ENCODE measurements at regions not wholly inside any gene's neighbourhood (a gene's known extent, or its start where the extent isn't known, plus 50 kb on each side); places are given as distances from the start of the nearest gene placed in this dataset.

DNA sequence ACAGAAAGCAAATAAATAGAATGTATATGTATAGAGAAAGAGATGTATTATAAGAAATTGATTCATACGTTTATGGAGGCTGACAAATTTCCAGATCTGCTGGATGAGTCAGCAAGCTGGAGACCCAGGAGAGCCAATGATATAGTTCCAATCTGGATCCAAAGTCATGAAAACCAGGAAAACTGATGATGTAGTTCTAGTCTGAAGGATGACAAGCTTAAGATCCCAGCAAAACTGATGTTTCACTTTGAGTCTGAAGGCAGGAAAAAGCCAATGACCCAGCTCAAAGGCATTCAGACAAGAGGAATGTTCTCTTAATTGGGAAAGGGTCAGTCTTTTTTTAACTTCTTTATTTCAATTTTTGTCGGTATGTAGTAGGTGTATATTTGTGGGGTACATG, 102.6 kb downstream of the LHFPL1 start:
- DNase-seq (ENCODE audit: extremely low spot score), result no peak
- ChIA-PET CTCF (no interaction called here), POLR2A (no interaction called here)
- no peak for TF ChIP-seq FOXM1 (IDR thresholded peaks at IDR 0.05; ENCODE audit: borderline replicate concordance)
- TF ChIP-seq SUZ12 (IDR thresholded peaks at IDR 0.05), result no peak
- TF ChIP-seq PKNOX1 (IDR thresholded peaks at IDR 0.05), result no peak
- no peak for TF ChIP-seq BHLHE40 (IDR thresholded peaks at IDR 0.05; ENCODE audit: borderline replicate concordance)
- TF ChIP-seq HDGF (IDR thresholded peaks at IDR 0.05; ENCODE audit: borderline replicate concordance), result no peak
- TF ChIP-seq SP1 (IDR thresholded peaks at IDR 0.05), result no peak
- no peak for TF ChIP-seq L3MBTL2 (conservative IDR thresholded peaks at IDR 0.05)
- TF ChIP-seq FOXA1 (IDR thresholded peaks at IDR 0.05), result no peak
- no peak for TF ChIP-seq NFRKB (IDR thresholded peaks at IDR 0.05)
- TF ChIP-seq CTBP1 (IDR thresholded peaks at IDR 0.05; ENCODE audit: borderline replicate concordance), result no peak
- TF ChIP-seq TARDBP (IDR thresholded peaks at IDR 0.05), result no peak
- TF ChIP-seq ELF4 (IDR thresholded peaks at IDR 0.05), result no peak
- TF ChIP-seq ARNT (IDR thresholded peaks at IDR 0.05), result no peak
- no peak for TF ChIP-seq ZNF384 (IDR thresholded peaks at IDR 0.05)
- TF ChIP-seq FOXK2 (IDR thresholded peaks at IDR 0.05), result no peak
- no peak for TF ChIP-seq LEF1 (IDR thresholded peaks at IDR 0.05; ENCODE audit: borderline replicate concordance)

- CTCF ChIA-PET, result no interaction called here
- TF ChIP-seq PKNOX1 (IDR thresholded peaks at IDR 0.05) (no peak), SUZ12 (IDR thresholded peaks at IDR 0.05) (no peak), L3MBTL2 (conservative IDR thresholded peaks at IDR 0.05) (no peak), FOXK2 (IDR thresholded peaks at IDR 0.05) (no peak), TARDBP (IDR thresholded peaks at IDR 0.05) (no peak)
- no peak for DNase-seq (ENCODE audit: extremely low spot score)
- POLR2A ChIA-PET, result no interaction called here
Measured at GRCh38 chrX:112571388-112571787, 108.3 kb downstream of the LHFPL1 start.

- no peak for DNase-seq (ENCODE audit: extremely low spot score)
- no peak for TF ChIP-seq TARDBP (IDR thresholded peaks at IDR 0.05)
- no peak for TF ChIP-seq L3MBTL2 (conservative IDR thresholded peaks at IDR 0.05)
- TF ChIP-seq FOXA1 (IDR thresholded peaks at IDR 0.05), result no peak
- no peak for TF ChIP-seq NFRKB (IDR thresholded peaks at IDR 0.05)
- TF ChIP-seq ARNT (IDR thresholded peaks at IDR 0.05), result no peak
- CTCF ChIA-PET, result no interaction called here
- POLR2A ChIA-PET, result no interaction called here
Measured at GRCh38 chrX:112555831-112556230, 123.9 kb downstream of the LHFPL1 start.

GRCh38 chrX:112545051-112545450, 134.7 kb downstream of the LHFPL1 start:
- ChIA-PET CTCF (no interaction called here), POLR2A (no interaction called here)
- TF ChIP-seq TARDBP (IDR thresholded peaks at IDR 0.05) (no peak), CTBP1 (IDR thresholded peaks at IDR 0.05; ENCODE audit: borderline replicate concordance) (no peak), PKNOX1 (IDR thresholded peaks at IDR 0.05) (no peak), SUZ12 (IDR thresholded peaks at IDR 0.05) (no peak), ZNF384 (IDR thresholded peaks at IDR 0.05) (no peak), NFRKB (IDR thresholded peaks at IDR 0.05) (no peak), FOXK2 (IDR thresholded peaks at IDR 0.05) (no peak), ARNT (IDR thresholded peaks at IDR 0.05) (no peak)
- no peak for DNase-seq (ENCODE audit: extremely low spot score)

DNA sequence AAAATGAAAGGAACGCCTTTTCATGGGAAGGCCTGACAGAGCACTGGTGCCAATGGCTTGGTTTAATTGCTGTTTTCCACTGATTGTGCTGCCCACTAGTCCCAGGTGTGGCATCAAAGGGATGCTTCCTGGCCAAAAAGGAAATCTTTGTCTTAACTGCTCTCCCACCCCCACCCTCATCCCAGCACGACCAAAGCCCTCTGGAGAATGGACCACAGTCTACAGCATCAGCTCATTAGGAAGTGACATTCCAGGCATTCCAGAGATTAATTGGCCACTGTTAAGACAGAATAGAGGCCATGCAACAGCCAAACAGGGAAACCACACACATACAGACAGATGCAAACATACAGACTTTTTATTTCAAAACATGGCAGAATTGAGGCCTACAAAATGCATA, 143.2 kb downstream of the LHFPL1 start:
- no peak for DNase-seq (ENCODE audit: extremely low spot score)
- no peak for TF ChIP-seq FOXM1 (IDR thresholded peaks at IDR 0.05; ENCODE audit: borderline replicate concordance)
- no peak for TF ChIP-seq NFRKB (IDR thresholded peaks at IDR 0.05)
- TF ChIP-seq FOXK2 (IDR thresholded peaks at IDR 0.05), result no peak
- no peak for TF ChIP-seq SUZ12 (IDR thresholded peaks at IDR 0.05)
- TF ChIP-seq FOXA1 (IDR thresholded peaks at IDR 0.05), result no peak
- no peak for TF ChIP-seq TARDBP (IDR thresholded peaks at IDR 0.05)
- TF ChIP-seq L3MBTL2 (conservative IDR thresholded peaks at IDR 0.05), result no peak
- TF ChIP-seq LEF1 (IDR thresholded peaks at IDR 0.05; ENCODE audit: borderline replicate concordance), result no peak
- no peak for TF ChIP-seq CTBP1 (IDR thresholded peaks at IDR 0.05; ENCODE audit: borderline replicate concordance)
- TF ChIP-seq ZNF384 (IDR thresholded peaks at IDR 0.05), result no peak
- TF ChIP-seq HDGF (IDR thresholded peaks at IDR 0.05; ENCODE audit: borderline replicate concordance), result no peak
- TF ChIP-seq PKNOX1 (IDR thresholded peaks at IDR 0.05), result no peak
- TF ChIP-seq ELF4 (IDR thresholded peaks at IDR 0.05), result no peak
- TF ChIP-seq ARNT (IDR thresholded peaks at IDR 0.05), result no peak
- no peak for TF ChIP-seq BHLHE40 (IDR thresholded peaks at IDR 0.05; ENCODE audit: borderline replicate concordance)
- TF ChIP-seq SP1 (IDR thresholded peaks at IDR 0.05), result no peak
- CTCF ChIA-PET, result no interaction called here
- POLR2A ChIA-PET, result no interaction called here

DNA sequence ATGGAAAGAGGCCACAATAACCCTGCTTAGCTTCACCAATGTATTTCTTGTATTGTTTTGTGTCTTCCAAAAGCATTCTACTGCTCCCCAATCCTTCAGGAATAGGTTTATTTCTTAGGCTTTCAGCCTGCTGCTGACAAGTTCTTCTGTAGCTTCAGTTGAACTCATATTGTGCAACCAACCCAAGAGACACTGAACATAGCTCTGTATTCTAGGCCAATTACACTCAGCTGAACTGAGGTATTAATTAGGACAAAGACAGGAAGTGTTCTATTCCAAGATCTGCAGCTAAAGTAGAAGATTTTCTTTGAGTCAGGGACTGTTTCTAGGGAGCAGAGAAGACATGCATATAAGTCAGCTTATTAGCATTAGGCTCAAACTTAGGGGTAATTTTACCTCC, 151.8 kb downstream of the LHFPL1 start:
- POLR2A ChIA-PET, result no interaction called here

More for the DNA sequence above, 151.8 kb downstream of the LHFPL1 start:
- CTCF ChIA-PET, result no interaction called here
- no peak for DNase-seq (ENCODE audit: extremely low spot score)
- no peak for TF ChIP-seq HDGF (IDR thresholded peaks at IDR 0.05; ENCODE audit: borderline replicate concordance)
- TF ChIP-seq L3MBTL2 (conservative IDR thresholded peaks at IDR 0.05), result no peak
- no peak for TF ChIP-seq CTBP1 (IDR thresholded peaks at IDR 0.05; ENCODE audit: borderline replicate concordance)
- TF ChIP-seq NFRKB (IDR thresholded peaks at IDR 0.05), result no peak
- no peak for TF ChIP-seq BHLHE40 (IDR thresholded peaks at IDR 0.05; ENCODE audit: borderline replicate concordance)
- no peak for TF ChIP-seq LEF1 (IDR thresholded peaks at IDR 0.05; ENCODE audit: borderline replicate concordance)
- TF ChIP-seq FOXA1 (IDR thresholded peaks at IDR 0.05), result no peak
- no peak for TF ChIP-seq PKNOX1 (IDR thresholded peaks at IDR 0.05)
- TF ChIP-seq TARDBP (IDR thresholded peaks at IDR 0.05), result no peak
- no peak for TF ChIP-seq FOXM1 (IDR thresholded peaks at IDR 0.05; ENCODE audit: borderline replicate concordance)
- TF ChIP-seq ZNF384 (IDR thresholded peaks at IDR 0.05), result no peak
- TF ChIP-seq SP1 (IDR thresholded peaks at IDR 0.05), result no peak
- TF ChIP-seq FOXK2 (IDR thresholded peaks at IDR 0.05), result no peak
- TF ChIP-seq ARNT (IDR thresholded peaks at IDR 0.05), result no peak
- TF ChIP-seq ELF4 (IDR thresholded peaks at IDR 0.05), result no peak
- TF ChIP-seq SUZ12 (IDR thresholded peaks at IDR 0.05), result no peak

Data from HEK293T (cell line).